ENCODE measurements at regions not wholly inside any gene's neighbourhood (a gene's known extent, or its start where the extent isn't known, plus 50 kb on each side); places are given as distances from the start of the nearest gene placed in this dataset.
"Not testable (repeated sequence)": the region's sequence is repeated elsewhere in the genome, so short reads cannot be mapped to it uniquely, and the experiment has no call there.

- Mint-ChIP-seq H3K4me1 (ENCODE audit: low read depth) (no peaks in the 10 kb centered on the region), H3K27me3 (no peaks in the 10 kb centered on the region), H3K9me3 (ENCODE audit: low read depth) (peaks cover 21% of the 10 kb centered on the region), H3K36me3 (ENCODE audit: insufficient read depth) (no peaks in the 10 kb centered on the region), H3K27ac (no peak overlapping the region), H3K4me3 (ENCODE audit: low read depth) (no peak overlapping the region)
- no peak for TF ChIP-seq CTCF (IDR thresholded peaks at IDR 0.05; ENCODE audit: unreplicated experiment)
- no peak for DNase-seq (ENCODE audit: low spot score, unreplicated experiment)
Observed at GRCh38 chr4:189232274-189232673, 708.4 kb upstream of the FRG1 start.

- peaks cover 32% of the 10 kb centered on the region for H3K9me3 Mint-ChIP-seq (ENCODE audit: low read depth)
- peak; percentile 39 for DNase-seq (ENCODE audit: low spot score, unreplicated experiment)
- H3K27ac Mint-ChIP-seq; H3K4me1 Mint-ChIP-seq (ENCODE audit: low read depth); H3K4me3 Mint-ChIP-seq (ENCODE audit: low read depth); H3K36me3 Mint-ChIP-seq (ENCODE audit: insufficient read depth); H3K27me3 Mint-ChIP-seq: not testable (repeated sequence)
Observed at GRCh38 chr4:189233754-189234153, 706.9 kb upstream of the FRG1 start.

GRCh38 chr4:189234948-189235347, 705.7 kb upstream of the FRG1 start:
- H3K36me3 Mint-ChIP-seq (ENCODE audit: insufficient read depth); H3K27me3 Mint-ChIP-seq; H3K27ac Mint-ChIP-seq; H3K4me1 Mint-ChIP-seq (ENCODE audit: low read depth); H3K4me3 Mint-ChIP-seq (ENCODE audit: low read depth): not testable (repeated sequence)
- H3K9me3 Mint-ChIP-seq (ENCODE audit: low read depth) = peaks cover 36% of the 10 kb centered on the region
- DNase-seq (ENCODE audit: low spot score, unreplicated experiment) = peak; percentile 25

GRCh38 chr4:189235599-189235998, 705.1 kb upstream of the FRG1 start:
- H3K27me3 Mint-ChIP-seq = no peaks in the 10 kb centered on the region
- peaks cover 32% of the 10 kb centered on the region for H3K9me3 Mint-ChIP-seq (ENCODE audit: low read depth)
- H3K4me1 Mint-ChIP-seq (ENCODE audit: low read depth) = no peaks in the 10 kb centered on the region
- TF ChIP-seq CTCF (IDR thresholded peaks at IDR 0.05; ENCODE audit: unreplicated experiment) = no peak
- no peaks in the 10 kb centered on the region for H3K36me3 Mint-ChIP-seq (ENCODE audit: insufficient read depth)
- no peak overlapping the region for H3K4me3 Mint-ChIP-seq (ENCODE audit: low read depth)
- H3K27ac Mint-ChIP-seq = no peak overlapping the region
- no peak for DNase-seq (ENCODE audit: low spot score, unreplicated experiment)

- DNase-seq (ENCODE audit: low spot score, unreplicated experiment); H3K36me3 Mint-ChIP-seq (ENCODE audit: insufficient read depth); H3K4me1 Mint-ChIP-seq (ENCODE audit: low read depth); H3K4me3 Mint-ChIP-seq (ENCODE audit: low read depth); H3K27me3 Mint-ChIP-seq; H3K27ac Mint-ChIP-seq: not testable (repeated sequence)
- H3K9me3 Mint-ChIP-seq (ENCODE audit: low read depth) = peaks cover 27% of the 10 kb centered on the region
Observed at GRCh38 chr4:189236321-189236720, 704.4 kb upstream of the FRG1 start.

GRCh38 chr4:189237340-189237739, 703.3 kb upstream of the FRG1 start:
- no peak overlapping the region for H3K27ac Mint-ChIP-seq
- H3K4me1 Mint-ChIP-seq (ENCODE audit: low read depth) = no peaks in the 10 kb centered on the region
- no peaks in the 10 kb centered on the region for H3K36me3 Mint-ChIP-seq (ENCODE audit: insufficient read depth)
- peaks cover 32% of the 10 kb centered on the region for H3K9me3 Mint-ChIP-seq (ENCODE audit: low read depth)
- H3K27me3 Mint-ChIP-seq = no peaks in the 10 kb centered on the region
- no peak for TF ChIP-seq CTCF (IDR thresholded peaks at IDR 0.05; ENCODE audit: unreplicated experiment)
- DNase-seq (ENCODE audit: low spot score, unreplicated experiment) = no peak
- H3K4me3 Mint-ChIP-seq (ENCODE audit: low read depth) = no peak overlapping the region

GRCh38 chr4:189255636-189256035, 685.0 kb upstream of the FRG1 start:
- Mint-ChIP-seq H3K36me3 (ENCODE audit: insufficient read depth) (no peaks in the 10 kb centered on the region), H3K27me3 (no peaks in the 10 kb centered on the region), H3K4me3 (ENCODE audit: low read depth) (no peak overlapping the region), H3K27ac (no peak overlapping the region), H3K9me3 (ENCODE audit: low read depth) (peaks cover 55% of the 10 kb centered on the region), H3K4me1 (ENCODE audit: low read depth) (no peaks in the 10 kb centered on the region)
- TF ChIP-seq CTCF (IDR thresholded peaks at IDR 0.05; ENCODE audit: unreplicated experiment) = no peak
- DNase-seq (ENCODE audit: low spot score, unreplicated experiment) = no peak
